Endothelial cell of umbilical vein (primary cell): ENCODE measurements at regions not wholly inside any gene's neighbourhood (a gene's known extent, or its start where the extent isn't known, plus 50 kb on each side); places are given as distances from the start of the nearest gene placed in this dataset.

Experiments used
- BruUV-seq: library from RNA; stranded (reverse); fragments of 400-500 nt; replicated peaks from 2 replicates; lab custom pipeline; 2021; lab: Mats Ljungman, UMichigan
- CTCF ChIA-PET: fragments of 300-600, 350-600 bp; sonication (Branson Sonifier 250); formaldehyde crosslinking; loops from one replicate; lab custom pipeline; 2021; ENCODE audit warnings: antibody characterized with exemption, inconsistent platforms; lab: Charles Lee
- POLR2A ChIA-PET: fragments of 300-600, 350-600 bp; sonication (Branson Sonifier 250); formaldehyde crosslinking; loops from one replicate; lab custom pipeline; 2021; ENCODE audit warnings: antibody characterized with exemption, inconsistent platforms; lab: Charles Lee
- DNase-seq: peaks from one replicate; pipeline ENCODE4 v3.0.0-alpha.2; 2011; ENCODE audit warnings: low read depth, low spot score
- FAIRE-seq: peaks from 2 replicates; lab custom pipeline; 2011; peaks lifted over from hg19 to GRCh38; lab: Jason Lieb, UNC
- H2AFZ ChIP-seq: 2 replicates; pipeline ENCODE4 v1.6.0; 2012; ENCODE audit warnings: low read depth, low read length, control low read depth, inconsistent platforms
- H3K27ac ChIP-seq: 2 replicates; pipeline ENCODE4 v1.5.1; 2011; ENCODE audit warnings: low read depth, mild to moderate bottlenecking, control low read depth, low read length, moderate library complexity; ENCODE audit not compliant: insufficient read depth
- H3K27me3 ChIP-seq, 2 experiments: 2 replicates each; pipeline versions ENCODE4 v1.6.0 to v1.6.1; 2011; ENCODE audit warnings: low read length in 2 of 2, mixed read lengths in 1 of 2; ENCODE audit not compliant: control insufficient read depth in 2 of 2, insufficient read depth in 2 of 2
- H3K36me3 ChIP-seq, 2 experiments: 2 replicates in 1 of 2; 3 replicates in 1 of 2; pipeline ENCODE4 v1.5.1; 2011; ENCODE audit warnings: low read length in 2 of 2, mild to moderate bottlenecking in 1 of 2, moderate library complexity in 1 of 2; ENCODE audit not compliant: control insufficient read depth in 2 of 2, insufficient read depth in 2 of 2; ENCODE audit errors: extremely low read depth in 1 of 2
- H3K4me1 ChIP-seq: 3 replicates; pipeline ENCODE4 v1.5.1; 2011; ENCODE audit warnings: mild to moderate bottlenecking, low read length; ENCODE audit not compliant: control insufficient read depth, insufficient read depth; ENCODE audit errors: extremely low read depth
- H3K4me2 ChIP-seq: 2 replicates; pipeline ENCODE4 v1.6.1; 2011; ENCODE audit warnings: low read length, control low read depth, mixed read lengths; ENCODE audit not compliant: insufficient read depth
- H3K4me3 ChIP-seq, 3 experiments: fragments of 200-600 bp in 1 of 3; sonication (generic), shearing (Covaris generic) in 1 of 3; replicated peaks in 1 of 3; 2 replicates each; pipeline ENCODE4 v1.5.1; 2011 to 2016; ENCODE audit warnings: control low read depth in 3 of 3, low read length in 3 of 3, mild to moderate bottlenecking in 2 of 3, inconsistent platforms in 1 of 3, low read depth in 1 of 3, moderate library complexity in 1 of 3; ENCODE audit not compliant: insufficient read depth in 1 of 3
- H3K79me2 ChIP-seq: 2 replicates; pipeline ENCODE4 v1.6.0; 2012; ENCODE audit warnings: low read length, inconsistent platforms; ENCODE audit not compliant: control insufficient read depth, insufficient read depth
- H3K9ac ChIP-seq: replicated peaks from 2 replicates; pipeline ENCODE3; 2011; ENCODE audit warnings: low read length, control low read depth; ENCODE audit not compliant: insufficient read depth; ENCODE audit errors: extremely low read depth
- H3K9me1 ChIP-seq: replicated peaks from 3 replicates; pipeline ENCODE4 v1.6.0; 2011; ENCODE audit warnings: mild to moderate bottlenecking, low read length; ENCODE audit not compliant: control insufficient read depth, insufficient read depth; ENCODE audit errors: extremely low read depth
- H3K9me3 ChIP-seq: replicated peaks from 2 replicates; pipeline ENCODE4 v1.5.1; 2012; ENCODE audit warnings: low read length, inconsistent platforms; ENCODE audit not compliant: control insufficient read depth, insufficient read depth
- H4K20me1 ChIP-seq: replicated peaks from 2 replicates; pipeline ENCODE3; 2011; ENCODE audit warnings: mild to moderate bottlenecking, low read length; ENCODE audit not compliant: control insufficient read depth, insufficient read depth; ENCODE audit errors: extremely low read depth
- EZH2 ChIP-seq: IDR thresholded peaks from 2 replicates; pipeline ENCODE4 v1.6.1; 2012; ENCODE audit warnings: borderline replicate concordance, low read depth, mild to moderate bottlenecking, moderate library complexity, low read length, inconsistent platforms; ENCODE audit not compliant: severe bottlenecking
- FOS ChIP-seq: IDR thresholded peaks from 2 replicates; pipeline ENCODE4 v1.6.1; 2011; ENCODE audit warnings: mild to moderate bottlenecking, low read length, moderate library complexity, borderline replicate concordance; ENCODE audit not compliant: insufficient read depth
- GATA2 ChIP-seq: IDR thresholded peaks from 2 replicates; pipeline ENCODE4 v1.7.0; 2011; ENCODE audit warnings: low read depth, mild to moderate bottlenecking, moderate library complexity, mixed read lengths, low read length; ENCODE audit not compliant: insufficient read length, insufficient read depth
- JUN ChIP-seq: IDR thresholded peaks from 2 replicates; pipeline ENCODE4 v1.6.1; 2011; ENCODE audit warnings: borderline replicate concordance, low read depth; ENCODE audit not compliant: insufficient read length, insufficient read depth
- MAX ChIP-seq: IDR thresholded peaks from 2 replicates; pipeline ENCODE4 v1.6.1; 2011; ENCODE audit not compliant: insufficient read depth, insufficient read length
- MYC ChIP-seq: IDR thresholded peaks from one replicate; pipeline ENCODE4 v1.6.1; 2011; ENCODE audit warnings: mild to moderate bottlenecking, low read depth, low read length
- POLR2A ChIP-seq: IDR thresholded peaks from 2 replicates; pipeline ENCODE4 v1.6.1; 2012; ENCODE audit warnings: low read depth, mild to moderate bottlenecking, control low read depth, low read length
- POLR2AphosphoS5 ChIP-seq: IDR thresholded peaks from 2 replicates; pipeline ENCODE4 v1.6.1; 2012; ENCODE audit warnings: low read depth, mild to moderate bottlenecking, control low read depth, low read length, moderate library complexity; ENCODE audit not compliant: insufficient read depth
- dilution Hi-C: fragments of 300-500 bp; cut with MboI; formaldehyde crosslinking; loops from one replicate; pipeline ENCODE4 v1.15.0; 2019; ENCODE audit warnings: low sequenced_read_pairs; ENCODE audit not compliant: extremely low pct_ligation_motif_present
- intact Hi-C: fragments of 100-400 bp; cut with micrococcal nuclease; formaldehyde crosslinking; loops from one replicate; pipeline ENCODE4 v1.10.0; 2022
- TF ChIP-seq, protein P1 (sequence below), 2 donors: IDR thresholded peaks; 1 replicate in 1 of 2; 2 replicates in 1 of 2; pipeline ENCODE4 v1.5.1; 2011; ENCODE audit warnings: low read length in 2 of 2, mild to moderate bottlenecking in 2 of 2, moderate library complexity in 2 of 2, control low read depth in 1 of 2, inconsistent platforms in 1 of 2, low read depth in 1 of 2; ENCODE audit not compliant: insufficient read depth in 1 of 2; ENCODE audit errors: extremely low read depth in 1 of 2

- H3K4me1 ChIP-seq, result peaks cover 8% of the 10 kb centered on the region
- H3K4me3 ChIP-seq, result no peak overlapping the region
- H3K27me3 ChIP-seq, result no peaks in the 10 kb centered on the region
- ChIA-PET CTCF (interaction anchor here (0.6 kb wide), 1 partner anchor 1059 kb away, joined by 3 read pairs; no protein-coding TSS in a partner anchor), POLR2A (no interaction called here)
- no peaks in the 10 kb centered on the region for H3K9me3 ChIP-seq
- FAIRE-seq (peak; percentile 74), DNase-seq (peak; percentile 62)
- H2AFZ ChIP-seq, result peak overlapping the region; percentile 43
- no peak overlapping the region for H3K9ac ChIP-seq
- peak overlapping the region; percentile 47 for H3K4me2 ChIP-seq
- no peaks in the 10 kb centered on the region for H4K20me1 ChIP-seq
- peak overlapping the region; percentile 18 for H3K27ac ChIP-seq
- dilution Hi-C loops, result no loop called here
- H3K79me2 ChIP-seq, result no peaks in the 10 kb centered on the region
- TF ChIP-seq EZH2, result no peak
- TF ChIP-seq GATA2, result peak; percentile 85
- TF ChIP-seq JUN, result peak; percentile 45
- TF ChIP-seq POLR2AphosphoS5, result peak; percentile 36
- TF ChIP-seq, protein P1, sequence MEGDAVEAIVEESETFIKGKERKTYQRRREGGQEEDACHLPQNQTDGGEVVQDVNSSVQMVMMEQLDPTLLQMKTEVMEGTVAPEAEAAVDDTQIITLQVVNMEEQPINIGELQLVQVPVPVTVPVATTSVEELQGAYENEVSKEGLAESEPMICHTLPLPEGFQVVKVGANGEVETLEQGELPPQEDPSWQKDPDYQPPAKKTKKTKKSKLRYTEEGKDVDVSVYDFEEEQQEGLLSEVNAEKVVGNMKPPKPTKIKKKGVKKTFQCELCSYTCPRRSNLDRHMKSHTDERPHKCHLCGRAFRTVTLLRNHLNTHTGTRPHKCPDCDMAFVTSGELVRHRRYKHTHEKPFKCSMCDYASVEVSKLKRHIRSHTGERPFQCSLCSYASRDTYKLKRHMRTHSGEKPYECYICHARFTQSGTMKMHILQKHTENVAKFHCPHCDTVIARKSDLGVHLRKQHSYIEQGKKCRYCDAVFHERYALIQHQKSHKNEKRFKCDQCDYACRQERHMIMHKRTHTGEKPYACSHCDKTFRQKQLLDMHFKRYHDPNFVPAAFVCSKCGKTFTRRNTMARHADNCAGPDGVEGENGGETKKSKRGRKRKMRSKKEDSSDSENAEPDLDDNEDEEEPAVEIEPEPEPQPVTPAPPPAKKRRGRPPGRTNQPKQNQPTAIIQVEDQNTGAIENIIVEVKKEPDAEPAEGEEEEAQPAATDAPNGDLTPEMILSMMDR (IDR thresholded peaks at IDR 0.05; ENCODE audit: extremely low read depth in 1 of 2, insufficient read depth in 1 of 2, low read depth in 1 of 2, low read length in 2 of 2), result no peak
- H3K9me1 ChIP-seq, result peaks cover 3% of the 10 kb centered on the region
- BruUV-seq, result no TSS peak
- intact Hi-C loops, result no loop called here
- no peaks in the 10 kb centered on the region for H3K36me3 ChIP-seq
These were observed 289.6 kb downstream of the POM121L12 start for GRCh38 chr7:53325061-53325460.

GRCh38 chr7:53326634-53327033 is 291.2 kb downstream of the POM121L12 start:
- BruUV-seq, result no TSS peak
- H3K4me1 ChIP-seq, result peaks cover 8% of the 10 kb centered on the region
- no peak overlapping the region for H3K9ac ChIP-seq
- H3K4me3 ChIP-seq, result no peak overlapping the region
- H3K4me2 ChIP-seq, result no peak overlapping the region
- ChIA-PET CTCF (no interaction called here), POLR2A (no interaction called here)
- no peaks in the 10 kb centered on the region for H3K27me3 ChIP-seq
- no peaks in the 10 kb centered on the region for H3K79me2 ChIP-seq
- H3K9me1 ChIP-seq, result no peaks in the 10 kb centered on the region
- no peaks in the 10 kb centered on the region for H3K9me3 ChIP-seq
- H3K36me3 ChIP-seq, result no peaks in the 10 kb centered on the region
- DNase-seq (no peak), FAIRE-seq (no peak)
- TF ChIP-seq, protein P1 (IDR thresholded peaks at IDR 0.05; ENCODE audit: extremely low read depth in 1 of 2, insufficient read depth in 1 of 2, low read depth in 1 of 2, low read length in 2 of 2), result no peak
- TF ChIP-seq FOS, result no peak
- TF ChIP-seq JUN, result no peak
- no peak for TF ChIP-seq POLR2AphosphoS5
- no peak for TF ChIP-seq GATA2
- TF ChIP-seq MYC, result no peak
- TF ChIP-seq POLR2A, result no peak
- no peak for TF ChIP-seq EZH2
- TF ChIP-seq MAX, result no peak
- no peak overlapping the region for H2AFZ ChIP-seq
- H3K27ac ChIP-seq, result no peak overlapping the region
- H4K20me1 ChIP-seq, result no peaks in the 10 kb centered on the region
- dilution Hi-C loops, result no loop called here
- intact Hi-C loops, result no loop called here
